ENCODE measurements at regions not wholly inside any gene's neighbourhood (a gene's known extent, or its start where the extent isn't known, plus 50 kb on each side); places are given as distances from the start of the nearest gene placed in this dataset.

- no peak for TF ChIP-seq CTCF (IDR thresholded peaks at IDR 0.05; ENCODE audit: insufficient read depth, low read length, poor library complexity, severe bottlenecking)
- Histone ChIP-seq H3K4me3 (replicated peaks; ENCODE audit: low read depth, low read length) (no peak overlapping the region), H3K36me3 (ENCODE audit: control insufficient read depth, insufficient read depth, low read length) (no peaks in the 10 kb centered on the region), H3K27me3 (replicated peaks; ENCODE audit: control insufficient read depth, insufficient read depth, low read length) (no peaks in the 10 kb centered on the region)
- DNase-seq (ENCODE audit: extremely low read depth, insufficient read length): no peak
These were observed 191.9 kb downstream of the ARL4C start for GRCh38 chr2:234304950-234305349.

- no peaks in the 10 kb centered on the region for H3K27me3 ChIP-seq (replicated peaks; ENCODE audit: control insufficient read depth, insufficient read depth, low read length)
- no peaks in the 10 kb centered on the region for H3K36me3 ChIP-seq (ENCODE audit: control insufficient read depth, insufficient read depth, low read length)
- no peak for DNase-seq (ENCODE audit: extremely low read depth, insufficient read length)
- no peak for TF ChIP-seq CTCF (IDR thresholded peaks at IDR 0.05; ENCODE audit: insufficient read depth, low read length, poor library complexity, severe bottlenecking)
- H3K4me3 ChIP-seq (replicated peaks; ENCODE audit: low read depth, low read length): no peak overlapping the region
These were observed 194.3 kb downstream of the ARL4C start for GRCh38 chr2:234302664-234302991.

DNA sequence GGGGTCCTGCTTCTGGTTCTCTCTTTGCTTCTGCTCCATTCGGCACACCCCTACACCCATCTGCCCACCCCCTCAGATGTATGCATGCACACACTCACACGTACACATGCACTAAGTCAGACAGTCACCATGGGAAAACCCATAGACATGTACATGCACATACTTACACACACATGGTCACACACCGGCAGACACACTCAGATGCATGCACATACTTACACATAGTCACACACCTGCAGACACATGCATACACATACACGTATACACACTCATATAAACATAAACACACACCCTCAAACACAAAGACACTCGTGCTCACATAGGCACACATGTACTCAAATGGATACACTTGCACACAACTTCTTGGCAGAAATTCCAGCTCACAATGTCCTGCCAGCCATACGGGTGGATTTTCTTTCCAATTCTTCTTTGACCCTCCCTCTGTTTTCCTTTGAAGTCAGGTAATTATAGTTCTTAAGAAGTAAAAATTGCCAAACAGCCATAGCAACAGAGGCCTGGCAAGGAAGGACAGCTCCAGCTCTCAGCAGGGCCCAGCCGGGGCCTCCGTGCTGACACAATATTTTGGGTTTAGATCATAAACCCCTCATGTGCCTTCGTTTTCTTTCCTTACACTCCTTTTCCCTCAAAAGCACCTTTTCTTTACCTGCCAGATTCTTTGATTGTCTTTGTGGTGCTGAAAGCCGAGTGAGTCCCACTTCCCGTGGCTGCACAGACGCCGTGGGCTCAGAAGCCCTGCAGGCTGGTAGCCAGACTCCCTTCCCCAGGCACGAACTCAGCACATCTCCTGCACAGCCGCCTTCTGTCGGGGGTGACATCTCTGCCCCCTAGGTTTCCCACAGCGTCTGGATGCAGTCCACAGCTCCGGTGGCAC lies 195.7 kb downstream of the ARL4C start:
- TF ChIP-seq CTCF (IDR thresholded peaks at IDR 0.05; ENCODE audit: insufficient read depth, low read length, poor library complexity, severe bottlenecking): no peak
- no peaks in the 10 kb centered on the region for H3K27me3 ChIP-seq (replicated peaks; ENCODE audit: control insufficient read depth, insufficient read depth, low read length)

GRCh38 chr2:234300391-234300925 lies 196.4 kb downstream of the ARL4C start:
- DNase-seq (ENCODE audit: extremely low read depth, insufficient read length): no peak
- TF ChIP-seq CTCF (IDR thresholded peaks at IDR 0.05; ENCODE audit: insufficient read depth, low read length, poor library complexity, severe bottlenecking): no peak

More for the DNA sequence above, 195.7 kb downstream of the ARL4C start:
- Histone ChIP-seq H3K36me3 (ENCODE audit: control insufficient read depth, insufficient read depth, low read length) (no peaks in the 10 kb centered on the region), H3K4me3 (replicated peaks; ENCODE audit: low read depth, low read length) (no peak overlapping the region)
- DNase-seq (ENCODE audit: extremely low read depth, insufficient read length): no peak

GRCh38 chr2:234298918-234299317 lies 198.0 kb downstream of the ARL4C start:
- no peaks in the 10 kb centered on the region for H3K27me3 ChIP-seq (replicated peaks; ENCODE audit: control insufficient read depth, insufficient read depth, low read length)
- no peaks in the 10 kb centered on the region for H3K36me3 ChIP-seq (ENCODE audit: control insufficient read depth, insufficient read depth, low read length)
- TF ChIP-seq CTCF (IDR thresholded peaks at IDR 0.05; ENCODE audit: insufficient read depth, low read length, poor library complexity, severe bottlenecking): no peak
- no peak for DNase-seq (ENCODE audit: extremely low read depth, insufficient read length)
- H3K4me3 ChIP-seq (replicated peaks; ENCODE audit: low read depth, low read length): no peak overlapping the region

More at GRCh38 chr2:234300391-234300925, 196.4 kb downstream of the ARL4C start:
- H3K4me3 ChIP-seq (replicated peaks; ENCODE audit: low read depth, low read length): no peak overlapping the region
- no peaks in the 10 kb centered on the region for H3K27me3 ChIP-seq (replicated peaks; ENCODE audit: control insufficient read depth, insufficient read depth, low read length)
- no peaks in the 10 kb centered on the region for H3K36me3 ChIP-seq (ENCODE audit: control insufficient read depth, insufficient read depth, low read length)
